Dendritic cell treated with granulocyte-macrophage colony-stimulating factor and Interleukin-4, amounts not matched to agents 40 ng/mL and 50 ng/mL, for 4 days (primary cell): ENCODE measurements at regions not wholly inside any gene's neighbourhood (a gene's known extent, or its start where the extent isn't known, plus 50 kb on each side); places are given as distances from the start of the nearest gene placed in this dataset.

Source experiments
- H3K27ac Mint-ChIP-seq: one replicate; pipeline ENCODE4 v1.8.0; 2022; ENCODE audit warnings: mild to moderate bottlenecking, mixed read lengths
- H3K27me3 Mint-ChIP-seq: one replicate; pipeline ENCODE4 v1.8.0; 2022; ENCODE audit warnings: mild to moderate bottlenecking, mixed read lengths
- H3K36me3 Mint-ChIP-seq: one replicate; pipeline ENCODE4 v1.8.0; 2022; ENCODE audit warnings: low read depth, mixed read lengths
- H3K4me1 Mint-ChIP-seq: one replicate; pipeline ENCODE4 v1.8.0; 2022; ENCODE audit warnings: low read depth, mixed read lengths
- H3K4me3 Mint-ChIP-seq: one replicate; pipeline ENCODE4 v1.8.0; 2022; ENCODE audit warnings: mild to moderate bottlenecking, moderate library complexity, mixed read lengths
- H3K9me3 Mint-ChIP-seq: one replicate; pipeline ENCODE4 v1.8.0; 2022; ENCODE audit warnings: mixed read lengths
- intact Hi-C: fragments of 100-400 bp; cut with micrococcal nuclease; formaldehyde crosslinking; loops from one replicate; pipeline ENCODE4 v1.15.0; 2022

DNA sequence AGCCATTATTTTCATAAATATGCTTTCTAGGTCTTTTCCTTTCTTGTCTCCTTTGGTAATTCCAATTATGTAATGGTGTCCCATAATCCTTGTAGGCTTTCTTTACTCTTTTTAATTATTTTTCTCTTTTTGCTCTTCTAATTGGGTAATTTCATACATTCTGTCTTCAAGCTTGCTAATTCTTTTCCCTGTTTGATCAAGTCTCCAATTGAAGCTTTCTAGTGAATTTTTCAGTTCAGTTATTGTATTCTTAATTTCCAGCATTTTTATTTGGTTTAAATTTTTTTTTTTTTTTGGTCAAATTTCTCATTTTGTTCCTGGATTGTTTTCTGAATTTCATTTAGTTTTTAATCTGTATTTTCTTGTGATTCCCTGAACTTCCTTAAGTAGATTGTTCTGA lies 74.9 kb upstream of the UST start:
- Mint-ChIP-seq H3K36me3 (peaks cover 9% of the 10 kb centered on the region), H3K27ac (no peak overlapping the region), H3K9me3 (peaks cover 66% of the 10 kb centered on the region), H3K4me1 (peaks cover 13% of the 10 kb centered on the region), H3K4me3 (no peak overlapping the region), H3K27me3 (no peaks in the 10 kb centered on the region)
- intact Hi-C loops = no loop called here

- intact Hi-C loops = no loop called here
- Mint-ChIP-seq H3K9me3 (peaks cover 43% of the 10 kb centered on the region), H3K4me3 (no peak overlapping the region), H3K36me3 (peaks cover 7% of the 10 kb centered on the region), H3K27ac (no peak overlapping the region), H3K4me1 (peaks cover 28% of the 10 kb centered on the region), H3K27me3 (no peaks in the 10 kb centered on the region)
Measured at GRCh38 chr6:148674306-148674705, 72.5 kb upstream of the UST start.

DNA sequence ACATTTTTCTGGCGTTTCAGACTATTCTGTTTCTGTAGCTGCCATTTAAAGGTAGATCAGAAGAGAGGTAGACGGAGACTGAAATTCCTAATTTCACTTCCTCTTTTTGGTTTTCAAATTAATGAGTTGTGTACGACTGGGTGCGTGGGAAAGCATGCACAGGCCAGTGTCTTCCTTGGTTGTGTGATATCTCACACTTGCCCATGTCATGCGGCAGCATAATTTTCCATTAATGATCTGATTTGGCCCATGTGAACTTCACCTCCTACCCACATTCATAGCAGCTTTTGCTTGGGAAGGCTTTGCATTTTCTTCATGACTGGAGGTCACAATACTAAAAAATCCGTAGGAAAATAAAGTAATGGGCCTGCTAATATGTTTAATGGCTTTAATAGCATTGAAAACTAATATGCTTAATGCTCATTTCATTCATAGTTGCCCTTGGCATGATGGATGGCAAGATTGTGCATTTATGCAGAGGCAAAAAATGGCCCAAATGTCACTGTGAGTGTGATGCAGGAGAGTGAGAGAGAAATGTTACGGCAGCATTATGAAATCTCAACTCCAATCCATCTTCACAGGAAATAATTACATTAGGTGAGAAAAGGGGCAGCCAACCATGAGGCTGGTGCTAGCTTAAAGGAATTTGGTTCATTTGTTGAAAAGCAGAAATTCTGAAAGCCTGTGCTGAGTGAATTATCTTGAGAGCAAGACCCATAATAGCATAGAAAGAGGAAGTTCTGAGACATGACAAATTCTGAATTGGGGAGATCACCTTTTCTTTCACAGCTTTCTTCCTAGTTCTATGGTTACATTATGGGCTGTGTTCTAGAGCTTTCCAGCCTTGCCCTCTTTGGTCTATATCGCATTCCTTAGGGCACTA lies 69.0 kb upstream of the UST start:
- peaks cover 7% of the 10 kb centered on the region for H3K9me3 Mint-ChIP-seq
- H3K4me1 Mint-ChIP-seq = peaks cover 39% of the 10 kb centered on the region
- no peak overlapping the region for H3K4me3 Mint-ChIP-seq
- no peaks in the 10 kb centered on the region for H3K36me3 Mint-ChIP-seq
- intact Hi-C loops = no loop called here
- no peak overlapping the region for H3K27ac Mint-ChIP-seq
- H3K27me3 Mint-ChIP-seq = no peaks in the 10 kb centered on the region

- H3K27ac Mint-ChIP-seq = no peak overlapping the region
- no peaks in the 10 kb centered on the region for H3K27me3 Mint-ChIP-seq
- intact Hi-C loops = no loop called here
- no peaks in the 10 kb centered on the region for H3K9me3 Mint-ChIP-seq
- H3K36me3 Mint-ChIP-seq = no peaks in the 10 kb centered on the region
- H3K4me3 Mint-ChIP-seq = no peak overlapping the region
- peaks cover 45% of the 10 kb centered on the region for H3K4me1 Mint-ChIP-seq
Measured at GRCh38 chr6:148678682-148679081, 68.1 kb upstream of the UST start.

DNA sequence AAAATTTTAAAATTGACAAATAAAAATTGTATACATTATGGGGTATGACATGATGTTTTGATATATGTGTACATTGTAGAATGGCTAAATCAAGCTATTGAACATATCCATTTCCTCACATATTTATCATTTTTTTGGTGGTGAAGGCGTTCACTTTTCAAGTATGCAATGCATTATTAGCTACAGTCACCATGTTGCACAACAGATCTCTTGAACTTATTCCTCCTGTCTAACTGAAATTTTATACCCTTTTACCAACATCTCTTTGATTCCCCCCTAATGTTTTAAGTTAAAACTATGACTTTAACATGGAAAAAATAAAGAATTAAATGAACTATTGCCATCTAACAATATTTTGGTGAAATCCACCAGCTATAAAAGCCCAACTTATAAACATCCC lies 65.2 kb upstream of the UST start:
- intact Hi-C loops = no loop called here
- Mint-ChIP-seq H3K4me1 (peaks cover 45% of the 10 kb centered on the region), H3K9me3 (no peaks in the 10 kb centered on the region), H3K27me3 (no peaks in the 10 kb centered on the region), H3K4me3 (no peak overlapping the region), H3K36me3 (no peaks in the 10 kb centered on the region), H3K27ac (peak overlapping the region; percentile 6)

- Mint-ChIP-seq H3K27me3 (no peaks in the 10 kb centered on the region), H3K9me3 (no peaks in the 10 kb centered on the region), H3K4me1 (peaks cover 44% of the 10 kb centered on the region), H3K27ac (peak overlapping the region; percentile 6), H3K36me3 (no peaks in the 10 kb centered on the region), H3K4me3 (no peak overlapping the region)
- intact Hi-C loops = no loop called here
Measured at GRCh38 chr6:148682252-148682651, 64.6 kb upstream of the UST start.

- H3K9me3 Mint-ChIP-seq = no peaks in the 10 kb centered on the region
- peaks cover 37% of the 10 kb centered on the region for H3K4me1 Mint-ChIP-seq
- H3K4me3 Mint-ChIP-seq = peak overlapping the region; percentile 51
- no peaks in the 10 kb centered on the region for H3K36me3 Mint-ChIP-seq
- H3K27ac Mint-ChIP-seq = peak overlapping the region; percentile 81
- H3K27me3 Mint-ChIP-seq = no peaks in the 10 kb centered on the region
- intact Hi-C loops = no loop called here
Measured at GRCh38 chr6:148682990-148683389, 63.8 kb upstream of the UST start.

- Mint-ChIP-seq H3K4me3 (no peak overlapping the region), H3K9me3 (peaks cover 12% of the 10 kb centered on the region), H3K27ac (no peak overlapping the region), H3K36me3 (no peaks in the 10 kb centered on the region), H3K4me1 (peaks cover 16% of the 10 kb centered on the region), H3K27me3 (no peaks in the 10 kb centered on the region)
- intact Hi-C loops = no loop called here
Measured at GRCh38 chr6:148689168-148689567, 57.7 kb upstream of the UST start.

DNA sequence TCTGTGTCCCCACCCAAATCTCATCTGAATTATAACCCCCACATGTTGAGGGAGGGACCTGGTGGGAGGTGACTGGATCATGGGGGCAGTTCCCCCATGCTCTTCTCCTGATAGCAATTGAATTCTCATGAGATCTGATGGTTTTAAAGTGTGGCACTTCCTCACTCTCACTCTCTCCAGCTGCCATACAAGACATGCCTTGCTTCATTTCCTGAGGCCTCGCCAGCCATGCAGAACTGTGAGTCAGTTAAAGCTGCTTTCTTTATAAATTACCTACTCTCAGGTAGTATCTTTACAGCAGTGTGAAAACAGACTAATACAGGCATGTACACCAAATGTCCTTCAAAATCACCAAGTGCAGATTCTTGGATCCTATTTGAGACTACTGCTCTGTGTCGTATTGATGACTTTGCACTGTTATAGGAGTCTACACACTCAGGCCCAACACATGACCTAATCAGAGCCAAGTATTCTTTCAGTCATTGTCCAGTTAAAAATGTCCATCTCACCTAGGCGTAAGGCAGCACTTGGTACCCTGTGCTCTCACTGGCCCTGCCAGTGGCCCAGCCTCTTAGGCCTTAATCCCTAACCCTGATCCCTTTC lies 52.8 kb upstream of the UST start:
- H3K27ac Mint-ChIP-seq = no peak overlapping the region
- peaks cover 12% of the 10 kb centered on the region for H3K9me3 Mint-ChIP-seq
- H3K27me3 Mint-ChIP-seq = no peaks in the 10 kb centered on the region
- intact Hi-C loops = no loop called here
- H3K4me1 Mint-ChIP-seq = peaks cover 12% of the 10 kb centered on the region
- no peaks in the 10 kb centered on the region for H3K36me3 Mint-ChIP-seq
- H3K4me3 Mint-ChIP-seq = no peak overlapping the region
